ENCODE measurements at regions not wholly inside any gene's neighbourhood (a gene's known extent, or its start where the extent isn't known, plus 50 kb on each side); places are given as distances from the start of the nearest gene placed in this dataset.

DNA sequence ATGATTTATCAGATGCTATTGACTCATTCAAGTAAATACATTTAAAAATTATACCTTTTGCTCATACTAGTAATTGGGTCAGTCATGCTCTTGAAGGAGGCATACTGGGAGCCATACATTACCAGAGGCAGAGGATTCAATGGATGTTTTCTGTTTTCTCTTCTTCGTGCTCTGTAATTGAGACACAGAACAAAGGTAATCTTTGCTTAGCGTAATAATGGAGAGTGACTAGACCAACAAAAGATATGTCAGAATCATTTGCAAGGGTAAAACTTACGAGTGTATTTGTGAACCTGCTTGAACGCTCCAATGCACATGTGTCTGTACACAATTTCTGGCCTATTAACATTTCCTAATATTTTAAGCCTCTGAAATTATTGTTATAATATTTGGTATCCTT is 296.4 kb downstream of the FOXG1 start:
- in situ Hi-C loops (cut with MboI; ENCODE audit: low pct_unique_long_range_greater_than_20kb, low sequenced_read_pairs, unreplicated experiment): no loop called here
- TF ChIP-seq, protein P1, sequence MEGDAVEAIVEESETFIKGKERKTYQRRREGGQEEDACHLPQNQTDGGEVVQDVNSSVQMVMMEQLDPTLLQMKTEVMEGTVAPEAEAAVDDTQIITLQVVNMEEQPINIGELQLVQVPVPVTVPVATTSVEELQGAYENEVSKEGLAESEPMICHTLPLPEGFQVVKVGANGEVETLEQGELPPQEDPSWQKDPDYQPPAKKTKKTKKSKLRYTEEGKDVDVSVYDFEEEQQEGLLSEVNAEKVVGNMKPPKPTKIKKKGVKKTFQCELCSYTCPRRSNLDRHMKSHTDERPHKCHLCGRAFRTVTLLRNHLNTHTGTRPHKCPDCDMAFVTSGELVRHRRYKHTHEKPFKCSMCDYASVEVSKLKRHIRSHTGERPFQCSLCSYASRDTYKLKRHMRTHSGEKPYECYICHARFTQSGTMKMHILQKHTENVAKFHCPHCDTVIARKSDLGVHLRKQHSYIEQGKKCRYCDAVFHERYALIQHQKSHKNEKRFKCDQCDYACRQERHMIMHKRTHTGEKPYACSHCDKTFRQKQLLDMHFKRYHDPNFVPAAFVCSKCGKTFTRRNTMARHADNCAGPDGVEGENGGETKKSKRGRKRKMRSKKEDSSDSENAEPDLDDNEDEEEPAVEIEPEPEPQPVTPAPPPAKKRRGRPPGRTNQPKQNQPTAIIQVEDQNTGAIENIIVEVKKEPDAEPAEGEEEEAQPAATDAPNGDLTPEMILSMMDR (IDR thresholded peaks at IDR 0.05; ENCODE audit: extremely low read depth, insufficient read depth, missing control alignments): no peak
- no peak for DNase-seq (ENCODE audit: low spot score)

GRCh38 chr14:29064305-29064900 is 297.8 kb downstream of the FOXG1 start:
- TF ChIP-seq, protein P1 (IDR thresholded peaks at IDR 0.05; ENCODE audit: extremely low read depth, insufficient read depth, missing control alignments): no peak
- in situ Hi-C loops (cut with MboI; ENCODE audit: low pct_unique_long_range_greater_than_20kb, low sequenced_read_pairs, unreplicated experiment): no loop called here
- no peak for DNase-seq (ENCODE audit: low spot score)

DNA sequence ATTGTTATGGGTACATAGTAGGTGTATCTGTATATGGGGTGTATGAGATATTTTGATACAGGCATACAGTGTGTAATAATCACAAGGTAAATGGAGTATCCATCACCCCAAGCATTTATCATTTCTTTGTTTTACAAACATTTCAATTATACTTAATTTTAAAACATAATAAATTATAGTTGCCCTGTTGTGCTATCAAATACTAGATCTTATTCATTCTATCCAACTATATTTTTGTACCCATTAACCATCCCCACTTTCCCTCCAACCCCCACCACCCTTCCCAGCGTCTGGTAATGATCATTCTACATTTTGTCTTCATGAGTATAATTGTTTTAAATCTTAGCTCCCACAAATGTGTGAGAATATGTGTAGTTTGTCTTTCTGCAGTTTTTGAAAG is 302.6 kb downstream of the FOXG1 start:
- TF ChIP-seq, protein P1 (IDR thresholded peaks at IDR 0.05; ENCODE audit: extremely low read depth, insufficient read depth, missing control alignments): no peak
- no peak for DNase-seq (ENCODE audit: low spot score)
- in situ Hi-C loops (cut with MboI; ENCODE audit: low pct_unique_long_range_greater_than_20kb, low sequenced_read_pairs, unreplicated experiment): no loop called here

DNA sequence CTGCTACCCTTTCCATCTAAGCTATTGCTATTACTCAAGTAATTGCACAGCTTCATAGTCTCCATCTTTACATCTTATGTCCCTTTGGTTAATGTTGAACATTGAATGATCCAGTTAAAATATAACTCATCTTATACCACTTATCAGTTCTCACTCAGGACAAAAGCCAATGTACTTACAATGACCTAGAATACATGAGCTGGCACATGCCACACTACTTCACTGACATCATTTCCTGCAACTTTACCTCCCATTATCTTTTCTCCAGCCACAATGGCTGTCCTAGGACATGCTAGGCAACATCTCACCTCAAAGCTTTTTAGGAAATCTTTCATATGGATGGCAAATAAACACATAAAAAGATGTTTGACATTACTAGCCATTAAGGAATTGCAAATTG is 309.2 kb downstream of the FOXG1 start:
- TF ChIP-seq, protein P1 (IDR thresholded peaks at IDR 0.05; ENCODE audit: extremely low read depth, insufficient read depth, missing control alignments): no peak
- in situ Hi-C loops (cut with MboI; ENCODE audit: low pct_unique_long_range_greater_than_20kb, low sequenced_read_pairs, unreplicated experiment): no loop called here
- DNase-seq (ENCODE audit: low spot score): no peak

DNA sequence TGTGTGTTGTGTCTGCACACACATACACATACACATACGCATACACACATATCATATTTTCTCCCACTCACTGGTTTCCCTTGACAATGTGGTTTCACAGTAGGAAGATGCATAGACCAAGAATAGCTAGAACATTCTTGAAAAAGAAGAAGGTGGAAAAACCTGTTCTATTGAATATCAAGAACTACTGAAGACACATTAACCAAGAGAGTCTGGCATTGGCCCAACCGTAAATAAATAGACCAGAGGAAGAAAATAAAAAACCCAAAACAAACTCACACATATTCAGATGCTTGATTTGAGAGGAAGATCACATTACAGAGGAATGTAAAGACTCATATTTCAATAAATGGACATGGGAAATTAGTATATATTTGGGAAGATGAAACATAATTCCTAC is 311.3 kb downstream of the FOXG1 start:
- TF ChIP-seq, protein P1 (IDR thresholded peaks at IDR 0.05; ENCODE audit: extremely low read depth, insufficient read depth, missing control alignments): no peak
- in situ Hi-C loops (cut with MboI; ENCODE audit: low pct_unique_long_range_greater_than_20kb, low sequenced_read_pairs, unreplicated experiment): no loop called here

DNA sequence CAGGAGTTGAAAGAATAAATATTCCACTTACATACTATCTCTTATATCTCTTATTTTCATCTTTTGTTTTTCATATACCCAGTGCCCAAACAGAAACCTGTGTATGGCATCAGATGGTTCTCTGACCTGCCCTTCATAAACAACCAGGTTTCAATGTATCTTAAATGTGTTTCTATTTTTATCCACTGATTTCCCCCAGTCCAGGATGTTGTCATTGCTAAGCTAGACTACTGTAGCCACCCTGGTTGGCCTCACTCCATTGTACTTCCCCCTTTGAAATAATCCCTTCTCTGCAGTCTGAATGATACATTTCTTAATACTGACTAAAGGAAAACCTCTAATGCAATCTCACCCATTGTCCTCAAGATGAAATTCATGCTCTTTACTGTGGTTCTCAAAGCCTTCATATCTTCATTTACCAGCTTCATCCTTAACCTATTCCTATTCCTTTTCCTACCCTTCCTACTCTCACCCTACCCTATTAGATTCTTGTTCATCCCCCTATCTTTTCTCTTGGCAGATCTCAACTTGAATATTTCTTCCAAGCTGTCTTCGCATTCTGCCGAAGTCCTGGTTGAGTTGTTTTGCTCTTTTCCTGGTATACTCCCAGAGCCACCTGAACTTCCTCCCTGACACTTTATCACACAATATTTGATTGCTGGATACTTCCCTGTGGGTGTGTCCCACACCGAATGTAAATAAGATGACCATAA is 312.4 kb downstream of the FOXG1 start:
- no peak for DNase-seq (ENCODE audit: low spot score)
- in situ Hi-C loops (cut with MboI; ENCODE audit: low pct_unique_long_range_greater_than_20kb, low sequenced_read_pairs, unreplicated experiment): no loop called here
- TF ChIP-seq, protein P1 (IDR thresholded peaks at IDR 0.05; ENCODE audit: extremely low read depth, insufficient read depth, missing control alignments): no peak

More for the DNA sequence above, 311.3 kb downstream of the FOXG1 start:
- DNase-seq (ENCODE audit: low spot score): no peak

Data from GM13977 (cell line).